Bronchial epithelial cell (primary cell): ENCODE measurements at regions not wholly inside any gene's neighbourhood (a gene's known extent, or its start where the extent isn't known, plus 50 kb on each side); places are given as distances from the start of the nearest gene placed in this dataset.
A peak's percentile ranks its signal among the peaks of the same experiment; 100 is the strongest.

Source experiments
- DNase-seq: peaks from one replicate; pipeline ENCODE4 v3.0.0-alpha.2; 2010; ENCODE audit warnings: low read depth
- FAIRE-seq: peaks from 2 replicates; lab custom pipeline; 2011; peaks lifted over from hg19 to GRCh38; lab: Jason Lieb, UNC
- H3K27me3 ChIP-seq: 2 replicates; pipeline ENCODE4 v1.5.1; 2011; ENCODE audit warnings: low read length; ENCODE audit not compliant: control insufficient read depth, insufficient read depth
- H3K36me3 ChIP-seq: 2 replicates; pipeline ENCODE4 v1.5.1; 2011; ENCODE audit warnings: low read length; ENCODE audit not compliant: control insufficient read depth, insufficient read depth
- H3K4me3 ChIP-seq: 2 replicates; pipeline ENCODE4 v1.5.1; 2011; ENCODE audit warnings: mild to moderate bottlenecking, low read depth, low read length, control low read depth
- TF ChIP-seq, protein P1 (sequence below): IDR thresholded peaks from 2 replicates; pipeline ENCODE4 v1.5.1; 2011; ENCODE audit warnings: mild to moderate bottlenecking, moderate library complexity, low read length, control low read depth, inconsistent platforms; ENCODE audit not compliant: insufficient read depth, severe bottlenecking

DNA sequence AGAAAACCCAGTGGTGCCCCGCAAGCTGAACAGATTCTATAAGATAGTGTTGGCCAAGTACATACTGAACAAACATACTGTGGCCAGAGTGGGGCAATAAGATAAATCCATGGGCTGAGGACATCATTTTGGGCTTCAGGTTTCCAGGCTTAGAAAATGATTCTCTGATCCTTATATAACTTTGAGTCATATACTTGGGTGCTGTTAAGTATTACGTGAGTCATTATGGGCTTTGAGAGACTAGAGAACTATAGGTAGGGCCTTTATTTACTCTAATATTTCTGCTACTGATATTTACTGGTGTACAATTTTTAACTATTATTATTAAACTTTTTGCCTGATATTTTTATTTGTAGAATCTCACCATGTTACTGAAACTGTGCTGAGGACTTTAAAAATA, 586.1 kb downstream of the CENPC start:
- no peak for FAIRE-seq
- TF ChIP-seq, protein P1, sequence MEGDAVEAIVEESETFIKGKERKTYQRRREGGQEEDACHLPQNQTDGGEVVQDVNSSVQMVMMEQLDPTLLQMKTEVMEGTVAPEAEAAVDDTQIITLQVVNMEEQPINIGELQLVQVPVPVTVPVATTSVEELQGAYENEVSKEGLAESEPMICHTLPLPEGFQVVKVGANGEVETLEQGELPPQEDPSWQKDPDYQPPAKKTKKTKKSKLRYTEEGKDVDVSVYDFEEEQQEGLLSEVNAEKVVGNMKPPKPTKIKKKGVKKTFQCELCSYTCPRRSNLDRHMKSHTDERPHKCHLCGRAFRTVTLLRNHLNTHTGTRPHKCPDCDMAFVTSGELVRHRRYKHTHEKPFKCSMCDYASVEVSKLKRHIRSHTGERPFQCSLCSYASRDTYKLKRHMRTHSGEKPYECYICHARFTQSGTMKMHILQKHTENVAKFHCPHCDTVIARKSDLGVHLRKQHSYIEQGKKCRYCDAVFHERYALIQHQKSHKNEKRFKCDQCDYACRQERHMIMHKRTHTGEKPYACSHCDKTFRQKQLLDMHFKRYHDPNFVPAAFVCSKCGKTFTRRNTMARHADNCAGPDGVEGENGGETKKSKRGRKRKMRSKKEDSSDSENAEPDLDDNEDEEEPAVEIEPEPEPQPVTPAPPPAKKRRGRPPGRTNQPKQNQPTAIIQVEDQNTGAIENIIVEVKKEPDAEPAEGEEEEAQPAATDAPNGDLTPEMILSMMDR, result no peak
- H3K4me3 ChIP-seq, result no peak overlapping the region
- H3K27me3 ChIP-seq, result no peaks in the 10 kb centered on the region
- H3K36me3 ChIP-seq, result no peaks in the 10 kb centered on the region
- DNase-seq, result peak; percentile 29

DNA sequence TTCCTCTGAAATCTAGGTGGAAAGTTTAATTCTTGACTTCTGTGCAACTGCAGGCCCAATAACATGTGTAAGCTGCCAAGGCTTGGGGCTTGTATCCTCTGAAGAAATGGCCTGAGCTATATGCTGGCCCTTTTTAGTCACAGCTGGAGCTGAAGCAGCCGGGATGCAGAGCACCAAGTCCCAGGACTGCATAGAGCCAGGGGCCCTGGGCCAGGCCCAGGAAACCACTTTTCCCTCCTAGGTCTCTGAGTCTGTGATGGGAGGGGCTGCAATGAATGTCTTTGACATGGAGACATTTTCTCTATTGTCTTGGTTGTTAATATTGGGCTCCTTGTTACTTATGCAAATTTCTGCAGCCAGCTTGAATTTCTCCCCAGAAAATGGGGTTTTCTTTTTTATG, 588.5 kb downstream of the CENPC start:
- no peak for FAIRE-seq
- Histone ChIP-seq H3K4me3 (no peak overlapping the region), H3K27me3 (no peaks in the 10 kb centered on the region), H3K36me3 (no peaks in the 10 kb centered on the region)
- TF ChIP-seq, protein P1, result no peak
- DNase-seq, result no peak

DNA sequence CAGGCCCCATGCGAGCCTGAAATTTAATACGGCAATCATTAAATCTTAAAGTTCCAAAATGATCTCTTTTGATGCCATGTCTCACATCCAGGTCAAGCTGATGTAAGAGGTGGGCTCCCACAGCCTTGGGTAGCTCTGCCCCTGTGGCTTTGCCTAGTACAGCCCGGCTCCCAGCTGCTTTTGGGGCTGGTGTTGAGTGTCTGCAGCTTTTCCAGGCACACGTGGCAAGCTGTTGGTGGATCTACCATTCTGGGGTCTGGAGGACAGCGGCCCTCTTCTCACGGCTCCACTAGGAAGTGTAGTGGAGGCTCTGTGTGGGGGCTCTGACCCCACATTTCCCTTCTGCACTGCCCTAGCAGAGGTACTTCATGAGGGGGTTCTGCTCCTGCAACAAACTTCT, 588.9 kb downstream of the CENPC start:
- TF ChIP-seq, protein P1, result no peak
- Histone ChIP-seq H3K36me3 (no peaks in the 10 kb centered on the region), H3K27me3 (no peaks in the 10 kb centered on the region), H3K4me3 (no peak overlapping the region)
- DNase-seq (no peak), FAIRE-seq (no peak)

DNA sequence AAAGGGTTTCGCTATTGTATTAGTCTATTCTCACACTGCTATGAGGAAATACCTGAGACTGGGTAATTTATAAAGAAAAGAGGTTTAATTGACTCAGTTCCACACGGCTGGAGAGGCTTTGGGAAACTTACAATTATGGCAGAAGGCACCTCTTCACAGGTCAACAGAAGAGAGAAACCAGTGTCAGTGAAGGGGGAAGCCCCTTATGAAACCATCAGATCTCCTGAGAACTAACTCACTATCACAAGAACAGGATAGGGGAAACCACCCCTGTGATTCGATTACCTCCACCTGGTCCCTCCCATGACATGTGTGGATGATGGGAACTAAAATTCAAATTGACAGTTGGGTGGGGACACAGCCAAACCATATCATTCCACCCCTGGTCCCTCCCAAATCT, 589.5 kb downstream of the CENPC start:
- FAIRE-seq (no peak), DNase-seq (no peak)
- no peak overlapping the region for H3K4me3 ChIP-seq
- TF ChIP-seq, protein P1, result no peak
- H3K36me3 ChIP-seq, result no peaks in the 10 kb centered on the region
- H3K27me3 ChIP-seq, result no peaks in the 10 kb centered on the region

DNA sequence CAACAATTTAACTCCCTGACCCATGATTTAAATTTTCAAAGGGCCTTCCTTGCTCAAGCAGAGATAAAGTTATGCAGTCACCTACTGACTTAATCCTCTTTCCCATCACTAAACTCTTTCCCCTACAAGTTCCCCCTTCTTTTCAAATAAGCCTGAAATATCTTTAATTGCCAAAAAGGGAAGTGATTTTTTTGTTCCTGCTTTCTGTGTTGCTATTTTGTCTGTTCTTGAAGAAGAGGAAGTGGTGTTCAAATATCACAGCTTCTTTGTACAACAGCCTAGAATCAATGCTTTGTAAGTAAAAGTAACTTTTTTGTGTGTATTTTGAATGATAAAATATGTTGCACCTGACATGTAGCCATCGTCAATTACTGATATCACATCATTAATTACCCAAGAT, 595.9 kb downstream of the CENPC start:
- no peak for DNase-seq
- TF ChIP-seq, protein P1, result no peak
- Histone ChIP-seq H3K36me3 (no peaks in the 10 kb centered on the region), H3K27me3 (no peaks in the 10 kb centered on the region), H3K4me3 (no peak overlapping the region)
- no peak for FAIRE-seq

DNA sequence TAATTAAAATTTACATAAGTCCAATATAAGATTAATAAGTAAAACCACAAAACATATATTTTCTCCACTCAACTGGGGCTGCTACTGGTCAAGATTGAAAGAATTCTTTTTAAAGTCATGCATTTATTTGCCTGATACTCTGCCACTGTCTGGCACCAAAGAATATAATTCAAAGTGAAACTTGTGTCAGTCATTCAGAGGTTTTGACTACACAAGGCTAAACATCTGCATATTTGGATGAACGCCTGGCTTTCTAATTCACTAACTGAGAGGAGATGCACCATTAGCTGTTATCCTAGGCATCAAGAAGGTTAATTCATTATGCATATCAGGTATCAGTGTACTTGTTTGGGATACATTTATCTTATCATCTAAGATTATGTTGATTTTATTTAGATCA, 598.5 kb downstream of the CENPC start:
- TF ChIP-seq, protein P1, result no peak
- Histone ChIP-seq H3K27me3 (no peaks in the 10 kb centered on the region), H3K36me3 (no peaks in the 10 kb centered on the region), H3K4me3 (no peak overlapping the region)
- DNase-seq, result no peak
- no peak for FAIRE-seq
